Erythroblast (primary cell): ENCODE measurements at regions not wholly inside any gene's neighbourhood (a gene's known extent, or its start where the extent isn't known, plus 50 kb on each side); places are given as distances from the start of the nearest gene placed in this dataset.

Experiments used
- GATA1 ChIP-seq: IDR thresholded peaks from 2 replicates; pipeline ENCODE4 v1.6.1; 2011; ENCODE audit warnings: low read depth, mild to moderate bottlenecking, control low read depth, low read length, moderate library complexity
- POLR2A ChIP-seq: IDR thresholded peaks from 2 replicates; pipeline ENCODE4 v1.6.1; 2011; ENCODE audit warnings: mild to moderate bottlenecking, low read length

DNA sequence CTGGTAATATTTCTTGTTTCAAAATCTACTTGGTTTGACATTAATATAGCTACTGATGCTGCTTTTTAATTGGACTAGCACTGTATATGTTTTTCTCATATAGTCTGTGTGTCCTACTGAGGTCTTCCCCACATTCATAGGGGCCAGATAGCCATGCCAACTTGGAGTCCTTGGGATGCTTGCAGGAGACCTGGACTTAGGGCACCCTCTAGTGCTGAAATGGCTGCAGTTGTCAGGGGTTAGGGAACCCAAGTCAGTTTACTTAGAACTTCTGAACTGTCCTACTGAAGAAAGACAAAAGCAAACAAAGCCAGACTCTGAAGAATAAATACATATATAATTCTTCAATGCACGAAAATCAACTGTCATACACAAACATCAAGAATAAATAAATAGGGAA, 279.9 kb upstream of the SYT1 start:
- TF ChIP-seq POLR2A = no peak
- no peak for TF ChIP-seq GATA1
